GM19438 (cell line): ENCODE measurements at regions not wholly inside any gene's neighbourhood (a gene's known extent, or its start where the extent isn't known, plus 50 kb on each side); places are given as distances from the start of the nearest gene placed in this dataset.
A peak's percentile ranks its signal among the peaks of the same experiment; 100 is the strongest.

Experiments
- ATAC-seq: cut with Tn5 transposase; IDR thresholded peaks from one replicate; pipeline ENCODE4 v1.9.1; 2021; ENCODE audit warnings: low read depth; ENCODE audit not compliant: unreplicated experiment

- ATAC-seq: no peak
Observed at GRCh38 chr2:8043295-8043694, 638.6 kb upstream of the ID2 start.

GRCh38 chr2:8044046-8044594 is 637.7 kb upstream of the ID2 start:
- no peak for ATAC-seq

GRCh38 chr2:8045081-8045614 is 636.7 kb upstream of the ID2 start:
- no peak for ATAC-seq

- ATAC-seq: no peak
Observed at GRCh38 chr2:8046849-8047248, 635.0 kb upstream of the ID2 start.

GRCh38 chr2:8049176-8049575 is 632.7 kb upstream of the ID2 start:
- ATAC-seq: no peak

GRCh38 chr2:8049851-8050571 is 631.8 kb upstream of the ID2 start:
- ATAC-seq: peak; percentile 85

- ATAC-seq: no peak
Observed at GRCh38 chr2:8053216-8053615, 628.6 kb upstream of the ID2 start.

GRCh38 chr2:8054070-8054469 is 627.8 kb upstream of the ID2 start:
- no peak for ATAC-seq

- no peak for ATAC-seq
Observed at GRCh38 chr2:8058652-8059051, 623.2 kb upstream of the ID2 start.

- ATAC-seq: no peak
Observed at GRCh38 chr2:8059255-8059654, 622.6 kb upstream of the ID2 start.

GRCh38 chr2:8059794-8060193 is 622.1 kb upstream of the ID2 start:
- no peak for ATAC-seq

GRCh38 chr2:8061219-8061618 is 620.6 kb upstream of the ID2 start:
- no peak for ATAC-seq

GRCh38 chr2:8064603-8065002 is 617.3 kb upstream of the ID2 start:
- no peak for ATAC-seq

- no peak for ATAC-seq
Observed at GRCh38 chr2:8065191-8065590, 616.7 kb upstream of the ID2 start.

- no peak for ATAC-seq
Observed at GRCh38 chr2:8067784-8068336, 614.0 kb upstream of the ID2 start.

- ATAC-seq: no peak
Observed at GRCh38 chr2:8072907-8073306, 608.9 kb upstream of the ID2 start.

- ATAC-seq: no peak
Observed at GRCh38 chr2:8073916-8074315, 607.9 kb upstream of the ID2 start.

- no peak for ATAC-seq
Observed at GRCh38 chr2:8076448-8077342, 605.2 kb upstream of the ID2 start.

- no peak for ATAC-seq
Observed at GRCh38 chr2:8078705-8079104, 603.2 kb upstream of the ID2 start.

GRCh38 chr2:8080063-8080462 is 601.8 kb upstream of the ID2 start:
- no peak for ATAC-seq

GRCh38 chr2:8081130-8081529 is 600.7 kb upstream of the ID2 start:
- no peak for ATAC-seq
